ENCODE measurements at regions not wholly inside any gene's neighbourhood (a gene's known extent, or its start where the extent isn't known, plus 50 kb on each side); places are given as distances from the start of the nearest gene placed in this dataset.

- Histone ChIP-seq H3K27me3 (ENCODE audit: control insufficient read depth in 3 of 3, insufficient read depth in 3 of 3, low read length in 3 of 3) (no peaks in the 10 kb centered on the region), H3K4me1 (ENCODE audit: control insufficient read depth in 3 of 3, insufficient read depth in 3 of 3, low read length in 3 of 3) (no peaks in the 10 kb centered on the region), H3K9ac (ENCODE audit: low read depth in 1 of 3, low read length in 3 of 3) (no peak overlapping the region), H3K36me3 (ENCODE audit: control insufficient read depth in 3 of 3, insufficient read depth in 3 of 3, low read length in 3 of 3) (no peaks in the 10 kb centered on the region), H3K9me3 (ENCODE audit: control insufficient read depth in 3 of 3, low read length in 3 of 3) (no peaks in the 10 kb centered on the region), H3K4me3 (ENCODE audit: low read length in 3 of 3) (no peak overlapping the region), H3K27ac (ENCODE audit: low read depth, low read length) (no peak overlapping the region)
Measured at GRCh38 chr13:56837161-56837560, 303.6 kb upstream of the PRR20A start.

DNA sequence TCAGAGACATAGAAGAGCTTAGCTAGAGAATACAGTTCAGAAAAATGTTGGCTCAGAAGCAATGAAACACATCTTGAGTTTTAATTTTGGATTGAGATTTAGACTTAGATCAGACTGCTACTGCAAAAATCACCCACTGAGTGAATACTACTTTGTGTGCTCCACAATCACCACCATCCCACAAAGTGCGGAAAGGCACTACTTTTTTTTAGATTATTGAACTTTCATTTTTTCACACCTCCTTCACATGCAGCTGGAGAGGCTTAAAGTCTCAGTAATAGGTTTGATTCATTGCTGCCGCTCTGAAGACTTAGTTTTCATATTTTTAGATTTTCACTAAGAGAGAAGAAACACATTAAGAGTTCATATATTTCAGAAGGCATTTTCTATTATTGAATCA is 289.9 kb upstream of the PRR20A start:
- Histone ChIP-seq H3K4me3 (ENCODE audit: low read length in 3 of 3) (no peak overlapping the region), H3K9ac (ENCODE audit: low read depth in 1 of 3, low read length in 3 of 3) (no peak overlapping the region), H3K27ac (ENCODE audit: low read depth, low read length) (no peak overlapping the region), H3K4me1 (ENCODE audit: control insufficient read depth in 3 of 3, insufficient read depth in 3 of 3, low read length in 3 of 3) (no peaks in the 10 kb centered on the region), H3K36me3 (ENCODE audit: control insufficient read depth in 3 of 3, insufficient read depth in 3 of 3, low read length in 3 of 3) (no peaks in the 10 kb centered on the region), H3K9me3 (ENCODE audit: control insufficient read depth in 3 of 3, low read length in 3 of 3) (no peaks in the 10 kb centered on the region), H3K27me3 (ENCODE audit: control insufficient read depth in 3 of 3, insufficient read depth in 3 of 3, low read length in 3 of 3) (no peaks in the 10 kb centered on the region)

DNA sequence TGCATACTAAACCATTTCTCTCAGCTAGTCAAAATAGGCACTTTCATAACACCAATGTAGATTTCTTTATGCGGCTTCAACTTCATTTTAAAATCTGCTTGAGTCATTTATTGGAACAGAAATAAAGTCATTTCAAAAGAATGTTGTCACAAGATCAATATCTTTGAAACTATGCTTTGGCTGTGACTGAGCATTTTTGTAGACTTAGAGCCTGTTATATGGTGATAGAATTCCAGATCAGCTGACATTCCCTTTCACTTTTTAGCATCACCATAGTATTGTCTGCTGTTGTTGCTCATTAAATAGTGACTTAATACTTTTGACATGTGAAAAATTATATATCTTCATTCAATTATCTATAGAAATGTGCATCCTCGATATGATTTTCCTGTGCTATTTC is 279.2 kb upstream of the PRR20A start:
- H3K9ac ChIP-seq (ENCODE audit: low read depth in 1 of 3, low read length in 3 of 3): no peak overlapping the region
- H3K9me3 ChIP-seq (ENCODE audit: control insufficient read depth in 3 of 3, low read length in 3 of 3): no peaks in the 10 kb centered on the region
- no peak overlapping the region for H3K4me3 ChIP-seq (ENCODE audit: low read length in 3 of 3)
- no peaks in the 10 kb centered on the region for H3K36me3 ChIP-seq (ENCODE audit: control insufficient read depth in 3 of 3, insufficient read depth in 3 of 3, low read length in 3 of 3)
- no peaks in the 10 kb centered on the region for H3K4me1 ChIP-seq (ENCODE audit: control insufficient read depth in 3 of 3, insufficient read depth in 3 of 3, low read length in 3 of 3)
- H3K27ac ChIP-seq (ENCODE audit: low read depth, low read length): no peak overlapping the region
- no peaks in the 10 kb centered on the region for H3K27me3 ChIP-seq (ENCODE audit: control insufficient read depth in 3 of 3, insufficient read depth in 3 of 3, low read length in 3 of 3)

DNA sequence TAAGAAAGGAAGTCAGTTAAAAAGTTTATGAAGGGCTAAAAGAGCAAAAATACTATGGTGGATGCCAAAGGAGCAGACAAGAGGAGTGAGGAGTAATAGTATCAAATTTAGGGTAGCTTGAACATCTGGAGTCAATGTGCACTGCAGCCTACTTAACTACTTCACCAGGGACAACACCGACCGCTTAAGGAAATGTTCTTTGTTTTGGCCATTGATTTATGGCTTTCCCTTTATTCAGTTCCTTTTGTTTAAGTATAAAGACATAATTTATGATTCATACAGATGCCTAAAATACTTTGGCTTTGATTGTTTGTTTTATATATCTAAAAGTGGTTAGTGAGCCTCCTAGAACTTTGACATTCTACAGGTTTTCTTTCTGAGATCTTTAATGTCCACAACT is 276.3 kb upstream of the PRR20A start:
- Histone ChIP-seq H3K9me3 (ENCODE audit: control insufficient read depth in 3 of 3, low read length in 3 of 3) (no peaks in the 10 kb centered on the region), H3K9ac (ENCODE audit: low read depth in 1 of 3, low read length in 3 of 3) (no peak overlapping the region), H3K4me1 (ENCODE audit: control insufficient read depth in 3 of 3, insufficient read depth in 3 of 3, low read length in 3 of 3) (no peaks in the 10 kb centered on the region), H3K4me3 (ENCODE audit: low read length in 3 of 3) (no peak overlapping the region), H3K36me3 (ENCODE audit: control insufficient read depth in 3 of 3, insufficient read depth in 3 of 3, low read length in 3 of 3) (no peaks in the 10 kb centered on the region), H3K27me3 (ENCODE audit: control insufficient read depth in 3 of 3, insufficient read depth in 3 of 3, low read length in 3 of 3) (no peaks in the 10 kb centered on the region), H3K27ac (ENCODE audit: low read depth, low read length) (no peak overlapping the region)

DNA sequence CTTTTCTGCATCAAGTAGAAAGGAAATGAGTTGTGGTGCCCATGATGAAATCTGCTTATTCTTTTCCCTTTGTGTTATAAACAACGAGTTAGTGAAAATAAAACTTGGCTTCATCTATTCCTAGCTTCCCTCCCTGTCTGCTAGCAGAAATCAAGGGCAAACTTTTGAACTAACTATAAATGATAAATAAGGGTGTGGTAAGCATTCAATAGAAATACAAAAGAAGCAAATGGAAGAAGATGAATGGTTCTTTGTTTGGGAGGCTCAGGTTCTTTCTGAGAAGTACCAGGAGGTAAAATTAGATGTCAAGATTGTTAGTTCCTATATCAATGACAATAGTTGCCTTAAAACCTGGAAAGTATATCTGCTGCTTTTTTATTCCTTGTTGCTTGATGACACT is 275.3 kb upstream of the PRR20A start:
- H3K4me1 ChIP-seq (ENCODE audit: control insufficient read depth in 3 of 3, insufficient read depth in 3 of 3, low read length in 3 of 3): no peaks in the 10 kb centered on the region
- H3K9ac ChIP-seq (ENCODE audit: low read depth in 1 of 3, low read length in 3 of 3): no peak overlapping the region
- no peak overlapping the region for H3K27ac ChIP-seq (ENCODE audit: low read depth, low read length)
- no peaks in the 10 kb centered on the region for H3K27me3 ChIP-seq (ENCODE audit: control insufficient read depth in 3 of 3, insufficient read depth in 3 of 3, low read length in 3 of 3)
- H3K36me3 ChIP-seq (ENCODE audit: control insufficient read depth in 3 of 3, insufficient read depth in 3 of 3, low read length in 3 of 3): no peaks in the 10 kb centered on the region
- H3K9me3 ChIP-seq (ENCODE audit: control insufficient read depth in 3 of 3, low read length in 3 of 3): no peaks in the 10 kb centered on the region
- H3K4me3 ChIP-seq (ENCODE audit: low read length in 3 of 3): no peak overlapping the region

DNA sequence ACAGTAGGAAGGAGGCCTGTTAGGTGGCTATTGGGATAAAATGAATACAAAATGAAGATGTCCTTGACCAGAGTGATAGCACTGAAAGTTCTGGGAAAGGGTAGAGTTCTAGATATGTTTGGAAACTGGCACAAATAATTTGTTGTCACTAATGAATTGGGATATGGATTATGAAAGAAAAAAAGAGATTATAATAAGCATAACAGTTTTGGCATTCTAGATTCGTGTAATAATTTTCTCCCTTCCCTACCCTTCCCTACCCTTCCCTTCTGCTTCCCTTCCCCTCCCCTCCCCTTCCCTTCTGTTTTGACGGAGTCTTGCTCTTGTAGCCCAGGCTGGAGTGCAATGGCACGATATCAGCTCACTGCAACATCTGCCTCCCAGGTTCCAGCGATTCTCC is 271.0 kb upstream of the PRR20A start:
- H3K27ac ChIP-seq (ENCODE audit: low read depth, low read length): no peak overlapping the region
- no peak overlapping the region for H3K4me3 ChIP-seq (ENCODE audit: low read length in 3 of 3)
- H3K9me3 ChIP-seq (ENCODE audit: control insufficient read depth in 3 of 3, low read length in 3 of 3): no peaks in the 10 kb centered on the region
- H3K36me3 ChIP-seq (ENCODE audit: control insufficient read depth in 3 of 3, insufficient read depth in 3 of 3, low read length in 3 of 3): no peaks in the 10 kb centered on the region
- H3K9ac ChIP-seq (ENCODE audit: low read depth in 1 of 3, low read length in 3 of 3): no peak overlapping the region
- no peaks in the 10 kb centered on the region for H3K27me3 ChIP-seq (ENCODE audit: control insufficient read depth in 3 of 3, insufficient read depth in 3 of 3, low read length in 3 of 3)
- H3K4me1 ChIP-seq (ENCODE audit: control insufficient read depth in 3 of 3, insufficient read depth in 3 of 3, low read length in 3 of 3): no peaks in the 10 kb centered on the region

GRCh38 chr13:56886398-56886797 is 254.3 kb upstream of the PRR20A start:
- Histone ChIP-seq H3K9ac (ENCODE audit: low read depth in 1 of 3, low read length in 3 of 3) (no peak overlapping the region), H3K27ac (ENCODE audit: low read depth, low read length) (no peak overlapping the region), H3K27me3 (ENCODE audit: control insufficient read depth in 3 of 3, insufficient read depth in 3 of 3, low read length in 3 of 3) (no peaks in the 10 kb centered on the region), H3K36me3 (ENCODE audit: control insufficient read depth in 3 of 3, insufficient read depth in 3 of 3, low read length in 3 of 3) (no peaks in the 10 kb centered on the region), H3K9me3 (ENCODE audit: control insufficient read depth in 3 of 3, low read length in 3 of 3) (no peaks in the 10 kb centered on the region), H3K4me1 (ENCODE audit: control insufficient read depth in 3 of 3, insufficient read depth in 3 of 3, low read length in 3 of 3) (no peaks in the 10 kb centered on the region), H3K4me3 (ENCODE audit: low read length in 3 of 3) (no peak overlapping the region)

DNA sequence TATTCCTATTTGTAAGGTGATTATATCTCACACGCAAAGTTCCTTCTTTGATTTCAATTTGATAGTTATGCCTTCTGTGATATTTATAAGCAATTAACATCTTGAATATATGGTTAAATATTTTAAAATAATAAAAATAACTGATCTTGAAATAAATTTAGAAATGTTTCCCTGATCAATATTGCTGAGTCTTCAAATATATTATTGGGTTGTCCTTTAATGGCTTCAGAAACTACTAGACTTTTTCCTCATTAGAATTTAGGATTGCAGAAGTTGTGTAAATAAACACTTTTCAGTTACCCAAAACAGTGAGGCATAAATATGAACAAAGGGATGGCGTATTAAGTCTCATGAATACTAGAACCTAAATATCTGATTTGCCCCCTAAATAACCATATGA is 252.3 kb upstream of the PRR20A start:
- Histone ChIP-seq H3K27ac (ENCODE audit: low read depth, low read length) (no peak overlapping the region), H3K9me3 (ENCODE audit: control insufficient read depth in 3 of 3, low read length in 3 of 3) (no peaks in the 10 kb centered on the region), H3K36me3 (ENCODE audit: control insufficient read depth in 3 of 3, insufficient read depth in 3 of 3, low read length in 3 of 3) (no peaks in the 10 kb centered on the region), H3K4me1 (ENCODE audit: control insufficient read depth in 3 of 3, insufficient read depth in 3 of 3, low read length in 3 of 3) (no peaks in the 10 kb centered on the region), H3K9ac (ENCODE audit: low read depth in 1 of 3, low read length in 3 of 3) (no peak overlapping the region), H3K27me3 (ENCODE audit: control insufficient read depth in 3 of 3, insufficient read depth in 3 of 3, low read length in 3 of 3) (no peaks in the 10 kb centered on the region), H3K4me3 (ENCODE audit: low read length in 3 of 3) (no peak overlapping the region)

DNA sequence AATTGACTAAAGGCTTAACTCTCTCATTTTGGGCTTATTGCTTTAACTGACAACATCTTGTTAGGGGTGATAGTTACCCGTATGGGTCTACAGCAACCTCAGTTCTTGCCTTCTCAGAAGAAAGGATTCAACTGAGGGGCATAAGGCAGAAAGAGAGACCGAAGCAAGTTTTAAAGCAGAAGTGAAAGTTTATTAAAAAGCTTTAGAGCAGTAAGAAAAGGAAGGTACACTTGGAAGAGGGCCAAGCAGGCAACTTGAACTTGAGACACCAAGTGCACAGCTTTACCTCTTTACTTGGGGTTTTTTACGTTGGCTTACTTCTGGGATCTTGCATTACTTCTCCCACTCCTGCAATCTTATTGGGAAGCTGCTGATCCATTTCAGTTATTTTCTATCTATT is 246.9 kb upstream of the PRR20A start:
- Histone ChIP-seq H3K36me3 (ENCODE audit: control insufficient read depth in 3 of 3, insufficient read depth in 3 of 3, low read length in 3 of 3) (no peaks in the 10 kb centered on the region), H3K4me1 (ENCODE audit: control insufficient read depth in 3 of 3, insufficient read depth in 3 of 3, low read length in 3 of 3) (no peaks in the 10 kb centered on the region), H3K4me3 (ENCODE audit: low read length in 3 of 3) (no peak overlapping the region), H3K9me3 (ENCODE audit: control insufficient read depth in 3 of 3, low read length in 3 of 3) (no peaks in the 10 kb centered on the region), H3K27me3 (ENCODE audit: control insufficient read depth in 3 of 3, insufficient read depth in 3 of 3, low read length in 3 of 3) (no peaks in the 10 kb centered on the region), H3K9ac (ENCODE audit: low read depth in 1 of 3, low read length in 3 of 3) (no peak overlapping the region), H3K27ac (ENCODE audit: low read depth, low read length) (no peak overlapping the region)

DNA sequence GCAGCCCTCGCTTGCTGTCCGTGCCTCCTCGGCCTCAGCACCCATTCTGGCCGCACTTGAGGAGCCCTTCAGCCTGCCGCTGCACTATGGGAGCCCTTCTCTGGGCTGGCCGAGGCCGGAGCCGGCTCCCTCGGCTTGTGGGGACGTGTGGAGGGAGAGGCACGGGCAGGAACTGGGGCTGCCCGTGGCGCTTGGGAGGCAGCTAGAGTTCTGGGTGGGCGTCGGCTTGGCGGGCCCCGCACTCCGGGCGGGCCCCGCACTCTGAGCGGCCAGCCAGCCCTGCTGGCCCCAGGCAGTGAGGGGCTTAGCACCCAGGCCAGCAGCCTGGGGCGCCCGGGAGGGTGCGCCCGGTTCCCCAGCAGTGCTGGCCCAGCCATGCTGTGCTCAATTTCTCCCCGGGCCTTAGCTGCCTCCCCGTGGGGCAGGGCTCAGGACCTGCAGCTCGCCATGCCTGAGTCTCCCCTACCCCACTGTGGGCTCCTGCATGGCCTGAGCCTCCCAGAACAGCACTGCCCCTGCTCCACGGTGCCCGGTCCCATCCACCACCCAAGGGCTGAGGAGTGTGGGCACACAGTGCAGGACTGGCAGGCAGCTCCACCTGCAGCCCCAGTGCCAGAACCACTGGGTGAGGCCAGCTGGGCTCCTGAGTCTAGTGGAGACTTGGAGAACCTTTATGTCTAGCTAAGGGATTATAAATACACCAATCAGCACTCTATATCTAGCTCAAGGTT is 240.0 kb upstream of the PRR20A start:
- Histone ChIP-seq H3K27ac (ENCODE audit: low read depth, low read length) (no peak overlapping the region), H3K9me3 (ENCODE audit: control insufficient read depth in 3 of 3, low read length in 3 of 3) (no peaks in the 10 kb centered on the region), H3K27me3 (ENCODE audit: control insufficient read depth in 3 of 3, insufficient read depth in 3 of 3, low read length in 3 of 3) (no peaks in the 10 kb centered on the region), H3K4me1 (ENCODE audit: control insufficient read depth in 3 of 3, insufficient read depth in 3 of 3, low read length in 3 of 3) (no peaks in the 10 kb centered on the region), H3K9ac (ENCODE audit: low read depth in 1 of 3, low read length in 3 of 3) (no peak overlapping the region), H3K4me3 (ENCODE audit: low read length in 3 of 3) (no peak overlapping the region), H3K36me3 (ENCODE audit: control insufficient read depth in 3 of 3, insufficient read depth in 3 of 3, low read length in 3 of 3) (no peaks in the 10 kb centered on the region)

Data from skeletal muscle tissue (tissue), 3 donors.